ENCODE measurements at regions not wholly inside any gene's neighbourhood (a gene's known extent, or its start where the extent isn't known, plus 50 kb on each side); places are given as distances from the start of the nearest gene placed in this dataset.

GRCh38 chr13:60959427-60959826, 456.2 kb downstream of the PCDH20 start:
- no peak overlapping the region for H3K27ac Mint-ChIP-seq (ENCODE audit: unreplicated experiment)
- peaks cover 2% of the 10 kb centered on the region for H3K9me3 Mint-ChIP-seq (ENCODE audit: low read depth, unreplicated experiment)
- no peak overlapping the region for H3K4me3 Mint-ChIP-seq (ENCODE audit: low read depth, unreplicated experiment)
- DNase-seq, result no peak
- H3K36me3 Mint-ChIP-seq (ENCODE audit: insufficient read depth, unreplicated experiment), result no peaks in the 10 kb centered on the region
- no TSS peak for BruUV-seq (replicated peaks)
- no peaks in the 10 kb centered on the region for H3K27me3 Mint-ChIP-seq (ENCODE audit: unreplicated experiment)
- intact Hi-C loops (cut with micrococcal nuclease; ENCODE audit: unreplicated experiment), result no loop called here
- no peak for TF ChIP-seq CTCF (IDR thresholded peaks at IDR 0.05; ENCODE audit: unreplicated experiment)
- H3K4me1 Mint-ChIP-seq (ENCODE audit: low read depth, unreplicated experiment), result no peaks in the 10 kb centered on the region
- CTCF ChIA-PET, result no interaction called here

- no peaks in the 10 kb centered on the region for H3K4me1 Mint-ChIP-seq (ENCODE audit: low read depth, unreplicated experiment)
- H3K4me3 Mint-ChIP-seq (ENCODE audit: low read depth, unreplicated experiment), result no peak overlapping the region
- H3K27ac Mint-ChIP-seq (ENCODE audit: unreplicated experiment), result no peak overlapping the region
- peaks cover 2% of the 10 kb centered on the region for H3K9me3 Mint-ChIP-seq (ENCODE audit: low read depth, unreplicated experiment)
- intact Hi-C loops (cut with micrococcal nuclease; ENCODE audit: unreplicated experiment), result no loop called here
- CTCF ChIA-PET, result no interaction called here
- no peak for DNase-seq
- H3K36me3 Mint-ChIP-seq (ENCODE audit: insufficient read depth, unreplicated experiment), result no peaks in the 10 kb centered on the region
- no peak for TF ChIP-seq CTCF (IDR thresholded peaks at IDR 0.05; ENCODE audit: unreplicated experiment)
- BruUV-seq (replicated peaks), result no TSS peak
- no peaks in the 10 kb centered on the region for H3K27me3 Mint-ChIP-seq (ENCODE audit: unreplicated experiment)
These were observed 457.8 kb downstream of the PCDH20 start for GRCh38 chr13:60957816-60958215.

GRCh38 chr13:60945396-60945795, 470.3 kb downstream of the PCDH20 start:
- Mint-ChIP-seq H3K4me1 (ENCODE audit: low read depth, unreplicated experiment) (no peaks in the 10 kb centered on the region), H3K36me3 (ENCODE audit: insufficient read depth, unreplicated experiment) (no peaks in the 10 kb centered on the region), H3K27me3 (ENCODE audit: unreplicated experiment) (no peaks in the 10 kb centered on the region), H3K4me3 (ENCODE audit: low read depth, unreplicated experiment) (no peak overlapping the region), H3K27ac (ENCODE audit: unreplicated experiment) (no peak overlapping the region), H3K9me3 (ENCODE audit: low read depth, unreplicated experiment) (peaks cover 4% of the 10 kb centered on the region)
- CTCF ChIA-PET, result no interaction called here
- intact Hi-C loops (cut with micrococcal nuclease; ENCODE audit: unreplicated experiment), result no loop called here
- no TSS peak for BruUV-seq (replicated peaks)
- DNase-seq, result no peak
- TF ChIP-seq CTCF (IDR thresholded peaks at IDR 0.05; ENCODE audit: unreplicated experiment), result no peak

GRCh38 chr13:60944863-60945262, 470.8 kb downstream of the PCDH20 start:
- CTCF ChIA-PET, result no interaction called here
- no peak overlapping the region for H3K4me3 Mint-ChIP-seq (ENCODE audit: low read depth, unreplicated experiment)
- no peaks in the 10 kb centered on the region for H3K36me3 Mint-ChIP-seq (ENCODE audit: insufficient read depth, unreplicated experiment)
- H3K4me1 Mint-ChIP-seq (ENCODE audit: low read depth, unreplicated experiment), result no peaks in the 10 kb centered on the region
- H3K27ac Mint-ChIP-seq (ENCODE audit: unreplicated experiment), result no peak overlapping the region
- no peaks in the 10 kb centered on the region for H3K27me3 Mint-ChIP-seq (ENCODE audit: unreplicated experiment)
- TF ChIP-seq CTCF (IDR thresholded peaks at IDR 0.05; ENCODE audit: unreplicated experiment), result no peak
- intact Hi-C loops (cut with micrococcal nuclease; ENCODE audit: unreplicated experiment), result no loop called here
- DNase-seq, result no peak
- H3K9me3 Mint-ChIP-seq (ENCODE audit: low read depth, unreplicated experiment), result peaks cover 4% of the 10 kb centered on the region
- BruUV-seq (replicated peaks), result no TSS peak

GRCh38 chr13:60944016-60944415, 471.6 kb downstream of the PCDH20 start:
- TF ChIP-seq CTCF (IDR thresholded peaks at IDR 0.05; ENCODE audit: unreplicated experiment), result no peak
- H3K36me3 Mint-ChIP-seq (ENCODE audit: insufficient read depth, unreplicated experiment), result no peaks in the 10 kb centered on the region
- H3K27me3 Mint-ChIP-seq (ENCODE audit: unreplicated experiment), result no peaks in the 10 kb centered on the region
- H3K4me3 Mint-ChIP-seq (ENCODE audit: low read depth, unreplicated experiment), result no peak overlapping the region
- H3K4me1 Mint-ChIP-seq (ENCODE audit: low read depth, unreplicated experiment), result no peaks in the 10 kb centered on the region
- BruUV-seq (replicated peaks), result no TSS peak
- intact Hi-C loops (cut with micrococcal nuclease; ENCODE audit: unreplicated experiment), result no loop called here
- no peak for DNase-seq
- H3K9me3 Mint-ChIP-seq (ENCODE audit: low read depth, unreplicated experiment), result peaks cover 4% of the 10 kb centered on the region
- H3K27ac Mint-ChIP-seq (ENCODE audit: unreplicated experiment), result no peak overlapping the region
- CTCF ChIA-PET, result no interaction called here

Measured in Calu3 (cell line).